NCI-H2107 (cell line): ENCODE measurements at regions not wholly inside any gene's neighbourhood (a gene's known extent, or its start where the extent isn't known, plus 50 kb on each side); places are given as distances from the start of the nearest gene placed in this dataset.
A peak's percentile ranks its signal among the peaks of the same experiment; 100 is the strongest.

Experiments used
- DNase-seq: peaks from one replicate; lab custom pipeline; 2025; lab: John Stamatoyannopoulos, UW

GRCh38 chr13:50684366-50684765 lies 159.1 kb downstream of the DLEU7 start:
- DNase-seq: no peak

GRCh38 chr13:50685491-50685890 lies 158.0 kb downstream of the DLEU7 start:
- DNase-seq: peak; percentile 45

- DNase-seq: no peak
Observed at GRCh38 chr13:50685956-50686355, 157.5 kb downstream of the DLEU7 start.

GRCh38 chr13:50686551-50686950 lies 156.9 kb downstream of the DLEU7 start:
- no peak for DNase-seq

- no peak for DNase-seq
Observed at GRCh38 chr13:50687545-50687944, 155.9 kb downstream of the DLEU7 start.

GRCh38 chr13:50690006-50690405 lies 153.5 kb downstream of the DLEU7 start:
- no peak for DNase-seq

GRCh38 chr13:50691176-50691680 lies 152.3 kb downstream of the DLEU7 start:
- DNase-seq: no peak

GRCh38 chr13:50691681-50692263 lies 151.7 kb downstream of the DLEU7 start:
- DNase-seq: no peak

GRCh38 chr13:50692396-50692915 lies 151.0 kb downstream of the DLEU7 start:
- DNase-seq: no peak

- DNase-seq: no peak
Observed at GRCh38 chr13:50693727-50694126, 149.8 kb downstream of the DLEU7 start.

GRCh38 chr13:50697746-50698539 lies 145.5 kb downstream of the DLEU7 start:
- DNase-seq: no peak

- DNase-seq: no peak
Observed at GRCh38 chr13:50699874-50700663, 143.4 kb downstream of the DLEU7 start.

- DNase-seq: no peak
Observed at GRCh38 chr13:50700664-50701305, 142.7 kb downstream of the DLEU7 start.

- no peak for DNase-seq
Observed at GRCh38 chr13:50701469-50701868, 142.0 kb downstream of the DLEU7 start.

GRCh38 chr13:50706505-50706904 lies 137.0 kb downstream of the DLEU7 start:
- DNase-seq: no peak

- no peak for DNase-seq
Observed at GRCh38 chr13:50707628-50708027, 135.9 kb downstream of the DLEU7 start.

GRCh38 chr13:50708461-50708860 lies 135.0 kb downstream of the DLEU7 start:
- DNase-seq: no peak

GRCh38 chr13:50709058-50709457 lies 134.4 kb downstream of the DLEU7 start:
- no peak for DNase-seq

- no peak for DNase-seq
Observed at GRCh38 chr13:50711131-50711815, 132.2 kb downstream of the DLEU7 start.

GRCh38 chr13:50711996-50712395 lies 131.5 kb downstream of the DLEU7 start:
- no peak for DNase-seq

- no peak for DNase-seq
Observed at GRCh38 chr13:50712456-50712855, 131.0 kb downstream of the DLEU7 start.
